HEK293 (cell line): ENCODE measurements at regions not wholly inside any gene's neighbourhood (a gene's known extent, or its start where the extent isn't known, plus 50 kb on each side); places are given as distances from the start of the nearest gene placed in this dataset.

Experiments
- CTCF ChIA-PET: fragments of 350-600 bp; formaldehyde crosslinking; extraction: SDS; loops from one replicate; lab custom pipeline; 2021; ENCODE audit warnings: antibody characterized with exemption; lab: Yijun Ruan, JAX
- POLR2A ChIA-PET: fragments of 300-600 bp; formaldehyde crosslinking; extraction: SDS; loops from one replicate; lab custom pipeline; 2020; ENCODE audit warnings: antibody characterized with exemption, inconsistent platforms; lab: Yijun Ruan, JAX
- H3K27ac ChIP-seq: fragments of 200-500 bp; sonication (Bioruptor generic); 2 replicates; pipeline ENCODE4 v1.5.1; 2014; ENCODE audit warnings: low read depth, low read length, control low read depth, inconsistent platforms; ENCODE audit errors: extremely low read depth
- H3K36me3 ChIP-seq, 2 experiments: fragments of 200-500 bp in 1 of 2; sonication (Bioruptor generic) in 1 of 2; 1 replicate in 1 of 2; 2 replicates in 1 of 2; pipeline ENCODE4 v1.5.1; 2014 to 2017; ENCODE audit warnings: inconsistent platforms in 2 of 2, low read length in 2 of 2; ENCODE audit not compliant: control insufficient read depth in 2 of 2, insufficient read depth in 1 of 2
- H3K4me1 ChIP-seq: fragments of 200-500 bp; sonication (Bioruptor generic); 2 replicates; pipeline ENCODE4 v1.5.1; 2014; ENCODE audit warnings: mild to moderate bottlenecking, low read length, inconsistent platforms; ENCODE audit not compliant: control insufficient read depth, insufficient read depth
- H3K4me3 ChIP-seq: 2 replicates; pipeline ENCODE4 v1.5.1; 2011; ENCODE audit warnings: low read depth, mild to moderate bottlenecking, control low read depth, low read length, moderate library complexity
- H3K9me3 ChIP-seq: fragments of 200-500 bp; sonication (Bioruptor generic); 2 replicates; pipeline ENCODE4 v1.5.1; 2014; ENCODE audit warnings: low read depth, low read length, inconsistent platforms; ENCODE audit not compliant: control insufficient read depth, insufficient read depth
- BCL6B ChIP-seq: fragments of 450-650 bp; formaldehyde crosslinking; IDR thresholded peaks from 2 replicates; pipeline ENCODE4 v1.5.1; 2017; ENCODE audit warnings: missing biosample characterization, missing genetic modification characterization
- GLI2 ChIP-seq: fragments of 450-650 bp; formaldehyde crosslinking; IDR thresholded peaks from 2 replicates; pipeline ENCODE4; 2017; ENCODE audit warnings: missing biosample characterization, missing genetic modification characterization, low read depth, borderline replicate concordance
- KLF7 ChIP-seq: fragments of 450-650 bp; formaldehyde crosslinking; IDR thresholded peaks from 2 replicates; pipeline ENCODE4 v1.5.1; 2016; ENCODE audit warnings: missing biosample characterization, missing genetic modification characterization, borderline replicate concordance
- MYNN ChIP-seq: fragments of 450-650 bp; formaldehyde crosslinking; IDR thresholded peaks from 2 replicates; pipeline ENCODE4 v1.5.1; 2016; ENCODE audit warnings: missing biosample characterization, missing genetic modification characterization, borderline replicate concordance
- SCRT1 ChIP-seq: fragments of 450-650 bp; formaldehyde crosslinking; IDR thresholded peaks from 2 replicates; pipeline ENCODE4 v1.5.1; 2016; ENCODE audit warnings: missing biosample characterization, missing genetic modification characterization, borderline replicate concordance
- ZBTB20 ChIP-seq: fragments of 450-650 bp; formaldehyde crosslinking; IDR thresholded peaks from 2 replicates; pipeline ENCODE4 v1.5.1; 2016; ENCODE audit warnings: missing biosample characterization, missing genetic modification characterization
- ZFP69B ChIP-seq: fragments of 450-650 bp; formaldehyde crosslinking; IDR thresholded peaks from 2 replicates; pipeline ENCODE4 v1.5.1; 2016; ENCODE audit warnings: missing biosample characterization, missing genetic modification characterization
- ZIC2 ChIP-seq: fragments of 450-650 bp; formaldehyde crosslinking; IDR thresholded peaks from 2 replicates; pipeline ENCODE4 v1.5.1; 2016; ENCODE audit warnings: missing biosample characterization, missing genetic modification characterization
- ZNF10 ChIP-seq: fragments of 450-650 bp; formaldehyde crosslinking; IDR thresholded peaks from 2 replicates; pipeline ENCODE4 v1.5.1; 2017; ENCODE audit warnings: missing biosample characterization, missing genetic modification characterization
- ZNF138 ChIP-seq: fragments of 450-650 bp; formaldehyde crosslinking; IDR thresholded peaks from 2 replicates; pipeline ENCODE4 v1.5.1; 2016; ENCODE audit warnings: missing biosample characterization, missing genetic modification characterization, borderline replicate concordance
- ZNF16 ChIP-seq: fragments of 450-650 bp; formaldehyde crosslinking; IDR thresholded peaks from 2 replicates; pipeline ENCODE4 v1.5.1; 2016; ENCODE audit warnings: low read depth, missing biosample characterization, missing genetic modification characterization
- ZNF169 ChIP-seq: fragments of 450-650 bp; formaldehyde crosslinking; IDR thresholded peaks from 2 replicates; pipeline ENCODE4 v1.5.1; 2016; ENCODE audit warnings: missing biosample characterization, missing genetic modification characterization
- ZNF214 ChIP-seq: fragments of 450-650 bp; formaldehyde crosslinking; IDR thresholded peaks from 2 replicates; pipeline ENCODE4 v1.5.1; 2017; ENCODE audit warnings: missing biosample characterization, mild to moderate bottlenecking, missing genetic modification characterization, borderline replicate concordance
- ZNF274 ChIP-seq, 2 experiments: fragments of 200-500 bp in 1 of 2; fragments of 450-650 bp in 1 of 2; sonication (Bioruptor generic) in 1 of 2; formaldehyde crosslinking in 1 of 2; IDR thresholded peaks; 2 replicates each; pipeline versions ENCODE4 v1.5.1 to v1.6.1; 2014 to 2016; ENCODE audit warnings: borderline replicate concordance in 1 of 2, inconsistent platforms in 1 of 2, low read length in 1 of 2, missing biosample characterization in 1 of 2, missing genetic modification characterization in 1 of 2
- ZNF302 ChIP-seq: fragments of 450-650 bp; formaldehyde crosslinking; IDR thresholded peaks from 2 replicates; pipeline ENCODE4 v1.5.1; 2016; ENCODE audit warnings: missing biosample characterization, missing genetic modification characterization, low read depth
- ZNF324 ChIP-seq: fragments of 450-650 bp; formaldehyde crosslinking; IDR thresholded peaks from 2 replicates; pipeline ENCODE4 v1.5.1; 2016; ENCODE audit warnings: missing biosample characterization, missing genetic modification characterization
- ZNF423 ChIP-seq: fragments of 450-650 bp; formaldehyde crosslinking; IDR thresholded peaks from 2 replicates; pipeline ENCODE4 v1.5.1; 2016; ENCODE audit warnings: missing biosample characterization, missing genetic modification characterization
- ZNF501 ChIP-seq: fragments of 450-650 bp; formaldehyde crosslinking; IDR thresholded peaks from 2 replicates; pipeline ENCODE4 v1.5.1; 2016; ENCODE audit warnings: missing biosample characterization, missing genetic modification characterization
- ZNF529 ChIP-seq: fragments of 450-650 bp; formaldehyde crosslinking; IDR thresholded peaks from 2 replicates; pipeline ENCODE4 v1.5.1; 2017; ENCODE audit warnings: missing genetic modification characterization, missing biosample characterization; ENCODE audit not compliant: insufficient replicate concordance
- ZNF580 ChIP-seq: fragments of 450-650 bp; formaldehyde crosslinking; IDR thresholded peaks from 2 replicates; pipeline ENCODE4 v1.5.1; 2016; ENCODE audit warnings: missing biosample characterization, missing genetic modification characterization
- ZNF677 ChIP-seq: fragments of 450-650 bp; IDR thresholded peaks from 2 replicates; pipeline ENCODE4 v1.5.0; 2018; ENCODE audit warnings: missing biosample characterization, mild to moderate bottlenecking, missing genetic modification characterization, moderate library complexity
- ZNF830 ChIP-seq: fragments of 450-650 bp; IDR thresholded peaks from 2 replicates; pipeline ENCODE4 v1.5.0; 2018; ENCODE audit warnings: missing biosample characterization, missing genetic modification characterization, low read depth, mild to moderate bottlenecking, moderate library complexity
- ZSCAN4 ChIP-seq: fragments of 450-650 bp; formaldehyde crosslinking; IDR thresholded peaks from 2 replicates; pipeline ENCODE4 v1.5.1; 2017; ENCODE audit warnings: missing biosample characterization, missing genetic modification characterization
- TF ChIP-seq, protein P1 (sequence below): fragments of 450-650 bp; formaldehyde crosslinking; IDR thresholded peaks from 2 replicates; pipeline ENCODE4 v1.5.1; 2016; ENCODE audit warnings: missing biosample characterization, missing genetic modification characterization, low read depth

GRCh38 chr2:118525346-118525745 lies 322.1 kb downstream of the EN1 start:
- TF ChIP-seq ZNF302 (no peak), ZNF423 (no peak), ZBTB20 (tag by site-specific recombination) (no peak)
- TF ChIP-seq, all 188 proteins: peak for 0
- CTCF ChIA-PET, result interaction anchor here (0.7 kb wide), 1 partner anchor 479 kb away, joined by 3 read pairs; no protein-coding TSS in a partner anchor
- no peaks in the 10 kb centered on the region; the same call in 1 of the 2 replicates for H3K9me3 ChIP-seq
- POLR2A ChIA-PET, result no interaction called here
- H3K4me3 ChIP-seq, result no peak overlapping the region
- H3K27ac ChIP-seq, result no peak overlapping the region
- H3K4me1 ChIP-seq, result no peaks in the 10 kb centered on the region
- no peaks in the 10 kb centered on the region for H3K36me3 ChIP-seq

DNA sequence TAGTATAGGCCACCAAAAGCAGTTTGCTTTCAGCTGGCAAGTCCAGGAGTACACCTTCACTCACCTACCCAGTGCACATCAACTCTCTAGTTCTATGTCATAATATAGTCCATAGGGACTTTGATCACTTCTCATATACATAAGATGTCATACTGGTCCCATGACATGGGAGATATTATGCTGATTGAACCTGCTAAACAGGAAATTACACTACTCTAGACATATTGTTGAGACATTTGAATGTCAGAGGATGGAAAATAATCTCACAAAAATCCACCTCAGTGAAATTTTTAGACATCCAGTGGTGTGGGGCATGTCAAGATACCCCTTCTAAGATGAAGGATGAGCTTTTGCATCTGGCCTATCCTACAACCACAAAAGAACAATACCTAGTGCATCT lies 322.5 kb downstream of the EN1 start:
- ChIA-PET POLR2A (no interaction called here), CTCF (interaction anchor here (0.7 kb wide), 1 partner anchor 479 kb away, joined by 3 read pairs; no protein-coding TSS in a partner anchor)
- Histone ChIP-seq H3K4me1 (no peaks in the 10 kb centered on the region), H3K4me3 (no peak overlapping the region), H3K36me3 (no peaks in the 10 kb centered on the region), H3K27ac (no peak overlapping the region), H3K9me3 (no peaks in the 10 kb centered on the region; the same call in 1 of the 2 replicates)
- TF ChIP-seq ZFP69B (tag by site-specific recombination) (no peak), ZNF169 (tag by site-specific recombination) (no peak), BCL6B (no peak), ZNF324 (tag by site-specific recombination) (no peak), ZNF501 (tag by site-specific recombination) (no peak), ZNF274 (IDR thresholded peaks at IDR 0.05; ENCODE audit: low read length) (no peak), ZNF274 (tag by site-specific recombination; IDR thresholded peaks at IDR 0.05; ENCODE audit: borderline replicate concordance) (no peak), GLI2 (no peak), SCRT1 (no peak), ZNF677 (no peak), ZNF214 (no peak), ZNF138 (tag by site-specific recombination) (no peak), ZNF16 (tag by site-specific recombination) (no peak), ZNF830 (tag by site-specific recombination) (no peak), ZSCAN4 (tag by site-specific recombination) (no peak)
- TF ChIP-seq, protein P1, sequence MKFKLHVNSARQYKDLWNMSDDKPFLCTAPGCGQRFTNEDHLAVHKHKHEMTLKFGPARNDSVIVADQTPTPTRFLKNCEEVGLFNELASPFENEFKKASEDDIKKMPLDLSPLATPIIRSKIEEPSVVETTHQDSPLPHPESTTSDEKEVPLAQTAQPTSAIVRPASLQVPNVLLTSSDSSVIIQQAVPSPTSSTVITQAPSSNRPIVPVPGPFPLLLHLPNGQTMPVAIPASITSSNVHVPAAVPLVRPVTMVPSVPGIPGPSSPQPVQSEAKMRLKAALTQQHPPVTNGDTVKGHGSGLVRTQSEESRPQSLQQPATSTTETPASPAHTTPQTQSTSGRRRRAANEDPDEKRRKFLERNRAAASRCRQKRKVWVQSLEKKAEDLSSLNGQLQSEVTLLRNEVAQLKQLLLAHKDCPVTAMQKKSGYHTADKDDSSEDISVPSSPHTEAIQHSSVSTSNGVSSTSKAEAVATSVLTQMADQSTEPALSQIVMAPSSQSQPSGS (tag by site-specific recombination), result no peak

DNA sequence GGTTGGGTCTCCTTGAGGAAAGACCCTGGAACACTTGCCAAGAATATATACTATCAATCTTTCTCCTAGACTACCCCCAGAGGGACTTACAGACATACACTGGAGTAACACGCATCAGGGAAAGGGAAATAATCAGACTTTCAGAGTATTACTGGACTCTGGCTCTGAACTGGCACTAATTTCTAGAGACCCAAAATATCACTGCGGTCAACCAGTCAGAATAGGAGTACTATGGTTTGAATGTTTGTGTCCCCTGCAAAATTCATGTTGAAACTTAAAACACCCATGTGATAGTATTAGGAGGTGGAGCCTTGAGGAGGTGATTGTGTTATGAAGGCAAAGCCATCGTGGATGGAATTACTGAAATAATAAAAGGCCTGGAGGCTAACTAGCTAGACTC lies 323.7 kb downstream of the EN1 start:
- CTCF ChIA-PET, result no interaction called here
- H3K27ac ChIP-seq, result no peak overlapping the region
- no peaks in the 10 kb centered on the region for H3K36me3 ChIP-seq
- no peaks in the 10 kb centered on the region for H3K4me1 ChIP-seq
- H3K4me3 ChIP-seq, result no peak overlapping the region
- H3K9me3 ChIP-seq, result no peaks in the 10 kb centered on the region; the same call in 1 of the 2 replicates
- POLR2A ChIA-PET, result no interaction called here
- TF ChIP-seq ZNF830 (tag by site-specific recombination) (no peak), ZIC2 (tag by site-specific recombination) (no peak), KLF7 (tag by site-specific recombination) (no peak), ZNF580 (tag by site-specific recombination) (no peak), ZNF10 (tag by site-specific recombination) (no peak), ZNF529 (tag by site-specific recombination) (no peak), MYNN (tag by site-specific recombination) (no peak)
- TF ChIP-seq, all 188 proteins: peak for 0
